ENCODE measurements at regions not wholly inside any gene's neighbourhood (a gene's known extent, or its start where the extent isn't known, plus 50 kb on each side); places are given as distances from the start of the nearest gene placed in this dataset.

GRCh38 chr18:43398601-43399000 lies 121.3 kb upstream of the SYT4 start:
- no peak for ATAC-seq (ENCODE audit: poor library complexity)
- Histone ChIP-seq H3K27ac (ENCODE audit: low read depth in 1 of 2, low read length in 2 of 2) (no peak overlapping the region), H3K4me1 (ENCODE audit: insufficient read depth, low read length) (no peaks in the 10 kb centered on the region), H3K9me3 (ENCODE audit: control insufficient read depth in 1 of 2, insufficient read depth in 1 of 2, low read length in 2 of 2) (no peaks in the 10 kb centered on the region), H3K36me3 (ENCODE audit: insufficient read depth, low read length) (no peaks in the 10 kb centered on the region), H3K4me3 (ENCODE audit: low read length) (no peak overlapping the region), H3K27me3 (ENCODE audit: control insufficient read depth in 1 of 2, insufficient read depth in 2 of 2, low read length in 2 of 2) (no peaks in the 10 kb centered on the region)
- Mint-ChIP-seq H3K36me3 (ENCODE audit: low read depth) (no peaks in the 10 kb centered on the region), H3K4me1 (ENCODE audit: low read depth) (no peaks in the 10 kb centered on the region), H3K27ac (no peak overlapping the region), H3K27me3 (no peaks in the 10 kb centered on the region), H3K4me3 (no peak overlapping the region), H3K9me3 (no peaks in the 10 kb centered on the region)
- TF ChIP-seq CTCF (IDR thresholded peaks at IDR 0.05), result no peak
- intact Hi-C loops (cut with DNase I, micrococcal nuclease), result no loop called here
- CTCF ChIA-PET, result no interaction called here
- DNase-seq, result no peak
- POLR2A ChIA-PET, result no interaction called here

- ATAC-seq (ENCODE audit: poor library complexity) (no peak), DNase-seq (no peak)
- H3K27ac ChIP-seq (ENCODE audit: low read depth in 1 of 2, low read length in 2 of 2), result no peak overlapping the region
- no peaks in the 10 kb centered on the region for H3K36me3 ChIP-seq (ENCODE audit: insufficient read depth, low read length)
- H3K27me3 ChIP-seq (ENCODE audit: control insufficient read depth in 1 of 2, insufficient read depth in 2 of 2, low read length in 2 of 2), result no peaks in the 10 kb centered on the region
- intact Hi-C loops (cut with DNase I, micrococcal nuclease), result loop anchor here in 1 of 2 experiments (5.0 kb wide), 1 partner anchor 52 kb away; no protein-coding TSS in a partner anchor
- ChIA-PET CTCF (interaction anchor here (0.7 kb wide), 1 partner anchor 397 kb away, joined by 3 read pairs; no protein-coding TSS in a partner anchor), POLR2A (no interaction called here)
- no peaks in the 10 kb centered on the region for H3K4me1 ChIP-seq (ENCODE audit: insufficient read depth, low read length)
- H3K4me1 Mint-ChIP-seq (ENCODE audit: low read depth), result no peaks in the 10 kb centered on the region
- peaks cover 3% of the 10 kb centered on the region for H3K9me3 Mint-ChIP-seq
- H3K4me3 Mint-ChIP-seq, result no peak overlapping the region
- no peak for TF ChIP-seq CTCF (IDR thresholded peaks at IDR 0.05)
- H3K36me3 Mint-ChIP-seq (ENCODE audit: low read depth), result no peaks in the 10 kb centered on the region
- H3K4me3 ChIP-seq (ENCODE audit: low read length), result no peak overlapping the region
- H3K27ac Mint-ChIP-seq, result no peak overlapping the region
- no peaks in the 10 kb centered on the region for H3K9me3 ChIP-seq (ENCODE audit: control insufficient read depth in 1 of 2, insufficient read depth in 1 of 2, low read length in 2 of 2)
- no peaks in the 10 kb centered on the region for H3K27me3 Mint-ChIP-seq
These were observed 127.8 kb upstream of the SYT4 start for GRCh38 chr18:43405097-43405496.

GRCh38 chr18:43414006-43414405 lies 136.7 kb upstream of the SYT4 start:
- H3K9me3 ChIP-seq (ENCODE audit: control insufficient read depth in 1 of 2, insufficient read depth in 1 of 2, low read length in 2 of 2), result no peaks in the 10 kb centered on the region
- Mint-ChIP-seq H3K4me3 (no peak overlapping the region), H3K4me1 (ENCODE audit: low read depth) (no peaks in the 10 kb centered on the region), H3K27me3 (no peaks in the 10 kb centered on the region), H3K27ac (no peak overlapping the region), H3K9me3 (peaks cover 2% of the 10 kb centered on the region), H3K36me3 (ENCODE audit: low read depth) (no peaks in the 10 kb centered on the region)
- no peak overlapping the region for H3K27ac ChIP-seq (ENCODE audit: low read depth in 1 of 2, low read length in 2 of 2)
- no peaks in the 10 kb centered on the region for H3K4me1 ChIP-seq (ENCODE audit: insufficient read depth, low read length)
- ChIA-PET POLR2A (no interaction called here), CTCF (no interaction called here)
- no peak for TF ChIP-seq CTCF (IDR thresholded peaks at IDR 0.05)
- no peaks in the 10 kb centered on the region for H3K27me3 ChIP-seq (ENCODE audit: control insufficient read depth in 1 of 2, insufficient read depth in 2 of 2, low read length in 2 of 2)
- H3K4me3 ChIP-seq (ENCODE audit: low read length), result no peak overlapping the region
- no peaks in the 10 kb centered on the region for H3K36me3 ChIP-seq (ENCODE audit: insufficient read depth, low read length)
- no peak for DNase-seq
- intact Hi-C loops (cut with DNase I, micrococcal nuclease), result no loop called here
- no peak for ATAC-seq (ENCODE audit: poor library complexity)
